Neural cell (in vitro differentiated cells): ENCODE measurements at regions not wholly inside any gene's neighbourhood (a gene's known extent, or its start where the extent isn't known, plus 50 kb on each side); places are given as distances from the start of the nearest gene placed in this dataset.

ENCODE experiments used
- H2AFZ ChIP-seq: fragments of 200-600, 300-800 bp; sonication (generic), shearing (Covaris generic); 2 replicates; pipeline ENCODE4 v1.6.0; 2014; ENCODE audit warnings: low read depth, mild to moderate bottlenecking, antibody characterized with exemption, low read length, moderate library complexity
- H3F3A ChIP-seq: fragments of 200-600 bp; shearing (Covaris generic); 2 replicates; pipeline ENCODE4 v1.6.1; 2016; ENCODE audit warnings: mild to moderate bottlenecking, moderate library complexity, mixed read lengths, antibody characterized with exemption, low read length; ENCODE audit not compliant: insufficient read depth, poor library complexity, severe bottlenecking
- H3K27ac ChIP-seq: fragments of 200-600, 300-800 bp; sonication (generic), shearing (Covaris generic); 2 replicates; pipeline ENCODE4 v1.5.1; 2014; ENCODE audit warnings: mild to moderate bottlenecking, low read length, moderate library complexity
- H3K27me3 ChIP-seq: fragments of 300-800, 200-600 bp; sonication (generic), shearing (Covaris generic); 2 replicates; pipeline ENCODE4 v1.6.0; 2014; ENCODE audit warnings: mild to moderate bottlenecking, low read depth, low read length, moderate library complexity; ENCODE audit not compliant: insufficient read depth
- H3K36me3 ChIP-seq: fragments of 300-800, 200-600 bp; sonication (generic), shearing (Covaris generic); 2 replicates; pipeline ENCODE4 v1.5.1; 2014; ENCODE audit warnings: mild to moderate bottlenecking, antibody characterized with exemption, low read length, moderate library complexity; ENCODE audit not compliant: insufficient read depth
- H3K4me2 ChIP-seq: fragments of 300-800, 200-600 bp; sonication (generic), shearing (Covaris generic); 2 replicates; pipeline ENCODE4 v1.6.0; 2014; ENCODE audit warnings: mild to moderate bottlenecking, low read length
- H3K4me3 ChIP-seq: fragments of 300-800, 200-600 bp; sonication (generic), shearing (Covaris generic); 2 replicates; pipeline ENCODE4 v1.5.1; 2014; ENCODE audit warnings: mild to moderate bottlenecking, low read length, moderate library complexity
- H3K79me2 ChIP-seq: fragments of 200-600 bp; shearing (Covaris generic); replicated peaks from 2 replicates; pipeline ENCODE4 v1.6.0; 2014; ENCODE audit warnings: mild to moderate bottlenecking, low read length, moderate library complexity; ENCODE audit not compliant: insufficient read depth
- H3K9ac ChIP-seq: fragments of 300-800, 200-600 bp; sonication (generic), shearing (Covaris generic); 2 replicates; pipeline ENCODE4 v1.6.1; 2016; ENCODE audit warnings: mild to moderate bottlenecking, low read length, mixed read lengths
- H3K9me2 ChIP-seq: fragments of 200-600 bp; shearing (Covaris generic); 2 replicates; pipeline ENCODE4 v1.6.1; 2016; ENCODE audit warnings: mild to moderate bottlenecking, low read length, mixed read lengths; ENCODE audit not compliant: insufficient read depth
- H3K9me3 ChIP-seq: fragments of 200-600, 300-800 bp; sonication (generic), shearing (Covaris generic); 2 replicates; pipeline ENCODE4 v1.6.1; 2016; ENCODE audit warnings: mild to moderate bottlenecking, mixed run types, low read length, moderate library complexity, mixed read lengths
- H4K20me1 ChIP-seq: fragments of 200-600 bp; shearing (Covaris generic); 2 replicates; pipeline ENCODE4 v1.6.1; 2016; ENCODE audit warnings: mild to moderate bottlenecking, mixed run types; ENCODE audit not compliant: insufficient read depth
- EP300 ChIP-seq: fragments of 450-650 bp; conservative IDR thresholded peaks from 2 replicates; pipeline ENCODE4 v1.6.1; 2014; ENCODE audit warnings: antibody characterized with exemption, mild to moderate bottlenecking, moderate library complexity; ENCODE audit not compliant: poor library complexity, severe bottlenecking
- EZH2 ChIP-seq: fragments of 200-600, 300-800 bp; shearing (Covaris generic), sonication (generic); IDR thresholded peaks from 2 replicates; pipeline ENCODE4 v1.6.1; 2014; ENCODE audit warnings: antibody characterized with exemption, low read length, borderline replicate concordance, mild to moderate bottlenecking; ENCODE audit not compliant: insufficient read depth, poor library complexity, severe bottlenecking
- MXI1 ChIP-seq: fragments of 450-650 bp; conservative IDR thresholded peaks from 2 replicates; pipeline ENCODE4 v1.6.1; 2014; ENCODE audit warnings: antibody characterized with exemption, mild to moderate bottlenecking; ENCODE audit not compliant: poor library complexity, severe bottlenecking
- POLR2AphosphoS5 ChIP-seq: IDR thresholded peaks from 2 replicates; pipeline ENCODE4 v1.6.1; 2012
- RAD21 ChIP-seq: fragments of 450-650 bp; conservative IDR thresholded peaks from 2 replicates; pipeline ENCODE4 v1.6.1; 2014; ENCODE audit warnings: antibody characterized with exemption, mild to moderate bottlenecking, moderate library complexity
- SMC3 ChIP-seq: fragments of 450-650 bp; conservative IDR thresholded peaks from 2 replicates; pipeline ENCODE4 v1.6.1; 2014; ENCODE audit warnings: antibody characterized with exemption, mild to moderate bottlenecking, moderate library complexity; ENCODE audit not compliant: poor library complexity
- TAF1 ChIP-seq: IDR thresholded peaks from 2 replicates; pipeline ENCODE4 v1.6.1; 2012; ENCODE audit warnings: low read depth
- TF ChIP-seq, protein P1 (sequence below): IDR thresholded peaks from 2 replicates; pipeline ENCODE4 v1.6.1; 2012; ENCODE audit warnings: borderline replicate concordance
- TF ChIP-seq, protein P2 (sequence below): fragments of 450-650 bp; IDR thresholded peaks from 2 replicates; pipeline ENCODE4 v1.5.1; 2014; ENCODE audit warnings: antibody characterized with exemption, mild to moderate bottlenecking, moderate library complexity; ENCODE audit not compliant: poor library complexity, severe bottlenecking

- H3K9me3 ChIP-seq: no peaks in the 10 kb centered on the region
- H3K79me2 ChIP-seq: no peaks in the 10 kb centered on the region
- no peak overlapping the region for H3K9ac ChIP-seq
- no peaks in the 10 kb centered on the region for H4K20me1 ChIP-seq
- H2AFZ ChIP-seq: no peak overlapping the region
- H3K4me3 ChIP-seq: no peak overlapping the region
- H3K27ac ChIP-seq: no peak overlapping the region
- no peaks in the 10 kb centered on the region for H3K9me2 ChIP-seq
- TF ChIP-seq EZH2 (no peak), POLR2AphosphoS5 (no peak), TAF1 (no peak), MXI1 (no peak), RAD21 (no peak), SMC3 (no peak), EP300 (no peak)
- TF ChIP-seq, protein P1, sequence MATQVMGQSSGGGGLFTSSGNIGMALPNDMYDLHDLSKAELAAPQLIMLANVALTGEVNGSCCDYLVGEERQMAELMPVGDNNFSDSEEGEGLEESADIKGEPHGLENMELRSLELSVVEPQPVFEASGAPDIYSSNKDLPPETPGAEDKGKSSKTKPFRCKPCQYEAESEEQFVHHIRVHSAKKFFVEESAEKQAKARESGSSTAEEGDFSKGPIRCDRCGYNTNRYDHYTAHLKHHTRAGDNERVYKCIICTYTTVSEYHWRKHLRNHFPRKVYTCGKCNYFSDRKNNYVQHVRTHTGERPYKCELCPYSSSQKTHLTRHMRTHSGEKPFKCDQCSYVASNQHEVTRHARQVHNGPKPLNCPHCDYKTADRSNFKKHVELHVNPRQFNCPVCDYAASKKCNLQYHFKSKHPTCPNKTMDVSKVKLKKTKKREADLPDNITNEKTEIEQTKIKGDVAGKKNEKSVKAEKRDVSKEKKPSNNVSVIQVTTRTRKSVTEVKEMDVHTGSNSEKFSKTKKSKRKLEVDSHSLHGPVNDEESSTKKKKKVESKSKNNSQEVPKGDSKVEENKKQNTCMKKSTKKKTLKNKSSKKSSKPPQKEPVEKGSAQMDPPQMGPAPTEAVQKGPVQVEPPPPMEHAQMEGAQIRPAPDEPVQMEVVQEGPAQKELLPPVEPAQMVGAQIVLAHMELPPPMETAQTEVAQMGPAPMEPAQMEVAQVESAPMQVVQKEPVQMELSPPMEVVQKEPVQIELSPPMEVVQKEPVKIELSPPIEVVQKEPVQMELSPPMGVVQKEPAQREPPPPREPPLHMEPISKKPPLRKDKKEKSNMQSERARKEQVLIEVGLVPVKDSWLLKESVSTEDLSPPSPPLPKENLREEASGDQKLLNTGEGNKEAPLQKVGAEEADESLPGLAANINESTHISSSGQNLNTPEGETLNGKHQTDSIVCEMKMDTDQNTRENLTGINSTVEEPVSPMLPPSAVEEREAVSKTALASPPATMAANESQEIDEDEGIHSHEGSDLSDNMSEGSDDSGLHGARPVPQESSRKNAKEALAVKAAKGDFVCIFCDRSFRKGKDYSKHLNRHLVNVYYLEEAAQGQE: no peak
- TF ChIP-seq, protein P2, sequence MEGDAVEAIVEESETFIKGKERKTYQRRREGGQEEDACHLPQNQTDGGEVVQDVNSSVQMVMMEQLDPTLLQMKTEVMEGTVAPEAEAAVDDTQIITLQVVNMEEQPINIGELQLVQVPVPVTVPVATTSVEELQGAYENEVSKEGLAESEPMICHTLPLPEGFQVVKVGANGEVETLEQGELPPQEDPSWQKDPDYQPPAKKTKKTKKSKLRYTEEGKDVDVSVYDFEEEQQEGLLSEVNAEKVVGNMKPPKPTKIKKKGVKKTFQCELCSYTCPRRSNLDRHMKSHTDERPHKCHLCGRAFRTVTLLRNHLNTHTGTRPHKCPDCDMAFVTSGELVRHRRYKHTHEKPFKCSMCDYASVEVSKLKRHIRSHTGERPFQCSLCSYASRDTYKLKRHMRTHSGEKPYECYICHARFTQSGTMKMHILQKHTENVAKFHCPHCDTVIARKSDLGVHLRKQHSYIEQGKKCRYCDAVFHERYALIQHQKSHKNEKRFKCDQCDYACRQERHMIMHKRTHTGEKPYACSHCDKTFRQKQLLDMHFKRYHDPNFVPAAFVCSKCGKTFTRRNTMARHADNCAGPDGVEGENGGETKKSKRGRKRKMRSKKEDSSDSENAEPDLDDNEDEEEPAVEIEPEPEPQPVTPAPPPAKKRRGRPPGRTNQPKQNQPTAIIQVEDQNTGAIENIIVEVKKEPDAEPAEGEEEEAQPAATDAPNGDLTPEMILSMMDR: no peak
- no peak overlapping the region for H3K4me2 ChIP-seq
- H3K27me3 ChIP-seq: no peaks in the 10 kb centered on the region
- no peaks in the 10 kb centered on the region for H3K36me3 ChIP-seq
- H3F3A ChIP-seq: no peaks in the 10 kb centered on the region
These were observed 141.2 kb upstream of the RREB1 start for GRCh38 chr6:6966569-6966968.

DNA sequence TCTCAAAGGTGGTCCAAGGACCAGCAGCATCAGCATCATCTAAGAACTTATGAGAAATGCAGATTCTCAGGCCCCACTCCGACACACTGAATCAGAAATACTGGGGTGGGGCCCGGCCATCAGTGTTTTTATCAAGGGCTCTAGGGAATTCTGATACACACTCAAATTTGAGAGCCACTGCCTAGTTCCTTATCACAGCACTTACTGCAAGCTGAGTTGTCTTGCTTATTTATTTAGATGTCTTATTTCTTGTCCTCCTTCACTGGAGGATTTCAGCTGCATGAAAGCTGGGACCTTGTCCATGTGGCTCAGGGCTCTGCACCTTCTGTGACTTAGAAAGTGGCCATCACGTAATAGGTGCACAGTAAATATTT is 139.4 kb upstream of the RREB1 start:
- Histone ChIP-seq H3K9ac (no peak overlapping the region), H3K36me3 (no peaks in the 10 kb centered on the region), H3K4me2 (no peak overlapping the region), H3F3A (no peaks in the 10 kb centered on the region), H2AFZ (no peak overlapping the region), H3K79me2 (no peaks in the 10 kb centered on the region), H3K27me3 (no peaks in the 10 kb centered on the region), H3K9me3 (no peaks in the 10 kb centered on the region), H3K9me2 (no peaks in the 10 kb centered on the region), H3K4me3 (no peak overlapping the region), H3K27ac (no peak overlapping the region), H4K20me1 (no peaks in the 10 kb centered on the region)
- TF ChIP-seq RAD21 (no peak), TAF1 (no peak), SMC3 (no peak), EP300 (no peak), POLR2AphosphoS5 (no peak), MXI1 (no peak)
- TF ChIP-seq, protein P1: no peak
- TF ChIP-seq, protein P2: no peak
